DMS79 (cell line): ENCODE measurements at regions not wholly inside any gene's neighbourhood (a gene's known extent, or its start where the extent isn't known, plus 50 kb on each side); places are given as distances from the start of the nearest gene placed in this dataset.
"Not testable (repeated sequence)": the region's sequence is repeated elsewhere in the genome, so short reads cannot be mapped to it uniquely, and the experiment has no call there.

Experiments
- DNase-seq: peaks from one replicate; lab custom pipeline; 2025; lab: John Stamatoyannopoulos, UW

GRCh38 chr6:9704989-9705388 lies 709.9 kb downstream of the TFAP2A start:
- no peak for DNase-seq

GRCh38 chr6:9702914-9703313 lies 712.0 kb downstream of the TFAP2A start:
- DNase-seq = no peak

- DNase-seq = no peak
Measured at GRCh38 chr6:9699888-9700287, 715.0 kb downstream of the TFAP2A start.

GRCh38 chr6:9697263-9697931 lies 717.5 kb downstream of the TFAP2A start:
- DNase-seq = no peak

GRCh38 chr6:9690388-9690787 lies 724.5 kb downstream of the TFAP2A start:
- DNase-seq = no peak

GRCh38 chr6:9680727-9681126 lies 734.1 kb downstream of the TFAP2A start:
- not testable (repeated sequence) for DNase-seq

GRCh38 chr6:9675122-9675521 lies 739.8 kb downstream of the TFAP2A start:
- DNase-seq = no peak

GRCh38 chr6:9659848-9660247 lies 755.0 kb downstream of the TFAP2A start:
- DNase-seq = no peak

GRCh38 chr6:9657994-9658393 lies 756.9 kb downstream of the TFAP2A start:
- no peak for DNase-seq

GRCh38 chr6:9647599-9647998 lies 767.3 kb downstream of the TFAP2A start:
- no peak for DNase-seq

- DNase-seq = no peak
Measured at GRCh38 chr6:9647071-9647445, 767.8 kb downstream of the TFAP2A start.

- DNase-seq = no peak
Measured at GRCh38 chr6:9646342-9647070, 768.4 kb downstream of the TFAP2A start.

GRCh38 chr6:9638861-9639260 lies 776.0 kb downstream of the TFAP2A start:
- DNase-seq = no peak

- no peak for DNase-seq
Measured at GRCh38 chr6:9634776-9635175, 780.1 kb downstream of the TFAP2A start.

- no peak for DNase-seq
Measured at GRCh38 chr6:9632026-9632425, 782.8 kb downstream of the TFAP2A start.

- DNase-seq = no peak
Measured at GRCh38 chr6:9628819-9629218, 786.1 kb downstream of the TFAP2A start.

GRCh38 chr6:9627916-9628315 lies 787.0 kb downstream of the TFAP2A start:
- no peak for DNase-seq

GRCh38 chr6:9623985-9624384 lies 790.9 kb downstream of the TFAP2A start:
- DNase-seq = no peak

GRCh38 chr6:9623228-9623832 lies 791.5 kb downstream of the TFAP2A start:
- DNase-seq = no peak

- DNase-seq = no peak
Measured at GRCh38 chr6:9621276-9621675, 793.6 kb downstream of the TFAP2A start.

GRCh38 chr6:9620687-9621086 lies 794.2 kb downstream of the TFAP2A start:
- no peak for DNase-seq

- no peak for DNase-seq
Measured at GRCh38 chr6:9620263-9620662, 794.6 kb downstream of the TFAP2A start.

GRCh38 chr6:9614778-9615177 lies 800.1 kb downstream of the TFAP2A start:
- no peak for DNase-seq
